ENCODE measurements at regions not wholly inside any gene's neighbourhood (a gene's known extent, or its start where the extent isn't known, plus 50 kb on each side); places are given as distances from the start of the nearest gene placed in this dataset.

DNA sequence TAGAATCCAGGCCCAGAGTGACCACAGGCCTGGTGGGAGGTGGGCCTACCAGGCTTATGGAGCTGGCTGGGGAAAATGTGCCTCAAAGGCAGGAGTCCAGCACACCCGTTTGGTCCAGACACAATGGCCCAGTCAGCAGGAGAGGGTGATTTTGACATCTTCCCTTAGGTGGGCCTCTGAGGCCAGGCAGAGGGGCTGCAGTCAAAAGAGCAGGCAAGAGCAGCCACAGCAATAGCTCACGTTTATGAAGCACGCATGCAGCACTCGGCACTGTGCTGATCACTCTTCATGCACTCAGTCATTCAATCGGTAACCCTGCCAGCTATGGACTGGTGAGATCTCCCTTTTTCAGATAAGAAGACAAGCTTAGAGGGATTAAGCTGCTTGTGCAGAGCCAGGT is 146.8 kb downstream of the LRIG2 start:
- Histone ChIP-seq H3K36me3 (ENCODE audit: control insufficient read depth, insufficient read depth, low read length) (no peaks in the 10 kb centered on the region), H3K4me3 (replicated peaks; ENCODE audit: low read depth, low read length) (no peak overlapping the region), H3K27me3 (replicated peaks; ENCODE audit: control insufficient read depth, insufficient read depth, low read length) (no peaks in the 10 kb centered on the region)
- TF ChIP-seq, protein P1, sequence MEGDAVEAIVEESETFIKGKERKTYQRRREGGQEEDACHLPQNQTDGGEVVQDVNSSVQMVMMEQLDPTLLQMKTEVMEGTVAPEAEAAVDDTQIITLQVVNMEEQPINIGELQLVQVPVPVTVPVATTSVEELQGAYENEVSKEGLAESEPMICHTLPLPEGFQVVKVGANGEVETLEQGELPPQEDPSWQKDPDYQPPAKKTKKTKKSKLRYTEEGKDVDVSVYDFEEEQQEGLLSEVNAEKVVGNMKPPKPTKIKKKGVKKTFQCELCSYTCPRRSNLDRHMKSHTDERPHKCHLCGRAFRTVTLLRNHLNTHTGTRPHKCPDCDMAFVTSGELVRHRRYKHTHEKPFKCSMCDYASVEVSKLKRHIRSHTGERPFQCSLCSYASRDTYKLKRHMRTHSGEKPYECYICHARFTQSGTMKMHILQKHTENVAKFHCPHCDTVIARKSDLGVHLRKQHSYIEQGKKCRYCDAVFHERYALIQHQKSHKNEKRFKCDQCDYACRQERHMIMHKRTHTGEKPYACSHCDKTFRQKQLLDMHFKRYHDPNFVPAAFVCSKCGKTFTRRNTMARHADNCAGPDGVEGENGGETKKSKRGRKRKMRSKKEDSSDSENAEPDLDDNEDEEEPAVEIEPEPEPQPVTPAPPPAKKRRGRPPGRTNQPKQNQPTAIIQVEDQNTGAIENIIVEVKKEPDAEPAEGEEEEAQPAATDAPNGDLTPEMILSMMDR (IDR thresholded peaks at IDR 0.05; ENCODE audit: insufficient read depth, low read length, poor library complexity, severe bottlenecking): no peak
- no peak for DNase-seq (ENCODE audit: extremely low read depth, insufficient read length)

DNA sequence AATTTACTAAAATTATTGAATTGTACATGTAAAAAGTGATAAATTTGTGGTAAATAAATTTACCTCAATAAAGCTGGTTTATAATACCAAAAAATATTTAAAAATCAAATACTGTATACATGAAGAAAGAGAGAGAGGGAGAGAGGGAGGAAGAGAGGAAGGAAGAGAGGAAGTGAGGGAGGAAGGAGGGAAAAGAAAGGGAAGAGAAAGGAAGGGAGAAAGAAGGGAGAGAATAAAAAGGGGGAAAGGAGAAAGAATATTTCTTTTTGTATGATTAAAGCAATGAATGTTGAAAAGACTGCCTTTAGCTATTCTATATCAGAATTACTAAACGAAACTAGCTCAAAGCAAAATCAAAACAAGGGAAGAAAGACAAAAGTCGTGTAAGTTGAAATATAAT is 150.0 kb downstream of the LRIG2 start:
- TF ChIP-seq, protein P1 (IDR thresholded peaks at IDR 0.05; ENCODE audit: insufficient read depth, low read length, poor library complexity, severe bottlenecking): no peak
- no peak for DNase-seq (ENCODE audit: extremely low read depth, insufficient read length)
- Histone ChIP-seq H3K36me3 (ENCODE audit: control insufficient read depth, insufficient read depth, low read length) (no peaks in the 10 kb centered on the region), H3K4me3 (replicated peaks; ENCODE audit: low read depth, low read length) (no peak overlapping the region), H3K27me3 (replicated peaks; ENCODE audit: control insufficient read depth, insufficient read depth, low read length) (no peaks in the 10 kb centered on the region)

DNA sequence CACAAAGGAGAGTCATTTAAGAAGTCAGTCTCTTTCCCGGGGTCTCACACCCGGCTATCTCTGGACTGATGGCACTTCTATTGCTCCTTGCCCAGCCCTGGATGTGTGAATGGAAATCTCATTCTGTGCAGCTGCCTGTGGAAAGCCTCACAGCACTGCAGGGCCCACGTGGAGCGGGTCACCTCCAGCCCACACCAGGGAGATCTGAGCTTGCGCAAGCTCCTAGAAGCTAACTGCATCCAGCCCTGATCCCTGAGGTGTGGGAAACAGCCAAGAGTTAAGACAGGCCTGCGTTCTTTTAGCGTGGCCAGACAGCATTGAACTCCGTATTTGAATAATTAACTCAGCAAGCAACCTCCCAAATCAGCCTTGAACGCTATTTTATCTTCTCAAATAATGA is 150.5 kb downstream of the LRIG2 start:
- no peaks in the 10 kb centered on the region for H3K27me3 ChIP-seq (replicated peaks; ENCODE audit: control insufficient read depth, insufficient read depth, low read length)
- TF ChIP-seq, protein P1 (IDR thresholded peaks at IDR 0.05; ENCODE audit: insufficient read depth, low read length, poor library complexity, severe bottlenecking): no peak
- no peak for DNase-seq (ENCODE audit: extremely low read depth, insufficient read length)
- no peak overlapping the region for H3K4me3 ChIP-seq (replicated peaks; ENCODE audit: low read depth, low read length)
- H3K36me3 ChIP-seq (ENCODE audit: control insufficient read depth, insufficient read depth, low read length): no peaks in the 10 kb centered on the region

DNA sequence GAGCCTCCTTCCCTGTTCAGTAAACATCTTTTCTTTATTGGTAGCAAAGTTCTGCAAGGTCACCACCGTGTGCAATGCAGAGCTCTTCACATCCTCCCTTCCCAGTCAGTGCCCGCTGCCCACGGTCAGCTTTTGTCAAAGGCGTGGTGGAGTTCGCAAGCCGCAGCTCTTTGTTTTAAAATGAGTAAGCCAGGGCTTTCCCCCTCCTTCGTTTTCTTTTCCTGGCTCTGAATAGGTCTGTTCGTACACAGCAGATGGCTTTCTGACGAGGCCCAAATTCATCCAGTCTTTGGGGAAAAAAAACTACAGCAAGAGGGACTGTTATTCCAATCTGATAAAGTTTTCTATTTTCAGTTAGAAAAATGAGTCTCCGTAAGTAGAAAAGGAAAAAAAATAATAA is 153.2 kb downstream of the LRIG2 start:
- TF ChIP-seq, protein P1 (IDR thresholded peaks at IDR 0.05; ENCODE audit: insufficient read depth, low read length, poor library complexity, severe bottlenecking): no peak
- Histone ChIP-seq H3K36me3 (ENCODE audit: control insufficient read depth, insufficient read depth, low read length) (no peaks in the 10 kb centered on the region), H3K4me3 (replicated peaks; ENCODE audit: low read depth, low read length) (no peak overlapping the region), H3K27me3 (replicated peaks; ENCODE audit: control insufficient read depth, insufficient read depth, low read length) (no peaks in the 10 kb centered on the region)
- peak; percentile 9 for DNase-seq (ENCODE audit: extremely low read depth, insufficient read length)

DNA sequence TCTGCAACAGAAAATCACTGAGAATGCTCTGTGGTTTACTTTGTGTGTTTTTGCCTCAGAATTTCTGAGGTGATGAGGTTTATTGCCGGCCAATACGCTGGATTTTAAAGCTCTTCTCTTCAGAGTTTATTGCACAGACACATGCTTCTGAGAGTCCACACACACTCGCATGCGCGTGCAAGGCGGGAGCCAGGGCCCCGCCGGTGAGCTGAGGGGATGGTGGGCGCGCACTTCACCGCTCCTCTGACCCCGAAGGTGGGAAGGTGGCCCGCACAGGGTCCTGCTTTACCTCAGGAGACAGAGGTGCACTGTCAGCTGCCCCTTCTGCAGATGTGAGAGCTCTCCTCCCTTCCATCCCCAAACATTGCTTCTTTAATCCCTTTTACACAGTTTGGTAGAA is 158.4 kb upstream of the MAGI3 start:
- Histone ChIP-seq H3K27me3 (replicated peaks; ENCODE audit: control insufficient read depth, insufficient read depth, low read length) (no peaks in the 10 kb centered on the region; the same call in 1 of the 2 replicates), H3K36me3 (ENCODE audit: control insufficient read depth, insufficient read depth, low read length) (no peaks in the 10 kb centered on the region), H3K4me3 (replicated peaks; ENCODE audit: low read depth, low read length) (no peak overlapping the region)
- no peak for DNase-seq (ENCODE audit: extremely low read depth, insufficient read length)
- TF ChIP-seq, protein P1 (IDR thresholded peaks at IDR 0.05; ENCODE audit: insufficient read depth, low read length, poor library complexity, severe bottlenecking): no peak

DNA sequence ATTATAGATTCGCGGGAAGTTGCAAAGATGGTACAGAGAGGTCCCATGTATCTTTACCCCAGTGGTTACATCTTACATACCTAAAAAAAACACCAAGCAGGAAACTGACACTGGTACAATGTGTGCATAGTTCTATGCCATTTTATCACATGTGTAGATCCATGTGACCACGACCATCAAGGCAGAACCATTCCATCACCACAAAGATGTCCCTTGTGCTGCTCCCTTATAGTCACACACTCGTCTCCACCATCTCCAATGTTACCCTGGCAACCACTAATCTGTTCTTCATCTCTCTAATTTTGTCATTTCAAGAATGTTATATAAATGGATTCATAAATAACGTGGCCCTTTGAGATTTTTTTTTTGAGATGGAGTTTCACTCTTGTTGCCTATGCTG is 156.9 kb upstream of the MAGI3 start:
- TF ChIP-seq, protein P1 (IDR thresholded peaks at IDR 0.05; ENCODE audit: insufficient read depth, low read length, poor library complexity, severe bottlenecking): no peak
- Histone ChIP-seq H3K36me3 (ENCODE audit: control insufficient read depth, insufficient read depth, low read length) (no peaks in the 10 kb centered on the region), H3K4me3 (replicated peaks; ENCODE audit: low read depth, low read length) (no peak overlapping the region), H3K27me3 (replicated peaks; ENCODE audit: control insufficient read depth, insufficient read depth, low read length) (no peaks in the 10 kb centered on the region; the same call in 1 of the 2 replicates)
- DNase-seq (ENCODE audit: extremely low read depth, insufficient read length): no peak
